PC-3 (cell line): ENCODE measurements at regions not wholly inside any gene's neighbourhood (a gene's known extent, or its start where the extent isn't known, plus 50 kb on each side); places are given as distances from the start of the nearest gene placed in this dataset.
"Not testable (repeated sequence)": the region's sequence is repeated elsewhere in the genome, so short reads cannot be mapped to it uniquely, and the experiment has no call there.

ENCODE experiments used
- ATAC-seq: fragments of 200-7000 bp; cut with Tn5 transposase; 2 replicates; pipeline ENCODE4 v1.9.1; 2020; ENCODE audit warnings: mild to moderate bottlenecking, moderate library complexity
- BruUV-seq: library from RNA; stranded (reverse); fragments of 400-500 nt; replicated peaks from 2 replicates; lab custom pipeline; 2021; lab: Mats Ljungman, UMichigan
- CTCF ChIA-PET: fragments of 300-600 bp; sonication (Branson Sonifier 250); formaldehyde crosslinking; loops from one replicate; lab custom pipeline; 2022; ENCODE audit warnings: antibody characterized with exemption; lab: Charles Lee
- POLR2A ChIA-PET: fragments of 300-600 bp; sonication (Branson Sonifier 250); formaldehyde crosslinking; loops from one replicate; lab custom pipeline; 2022; ENCODE audit warnings: antibody characterized with exemption; ENCODE audit not compliant: unreplicated experiment; lab: Charles Lee
- DNase-seq: peaks from one replicate; pipeline ENCODE4 v3.0.0-alpha.2; 2015
- H2AFZ ChIP-seq: fragments of 300-600 bp; sonication (generic); 2 replicates; pipeline ENCODE4 v1.6.0; 2016; ENCODE audit warnings: antibody characterized with exemption, low read length
- H3F3A ChIP-seq: fragments of 300-600 bp; sonication (generic); one replicate; pipeline ENCODE4 v1.6.0; 2017; ENCODE audit warnings: antibody characterized with exemption, low read length, control low read depth, mild to moderate bottlenecking; ENCODE audit not compliant: unreplicated experiment
- H3K27ac ChIP-seq: fragments of 300-600 bp; sonication (generic); 2 replicates; pipeline ENCODE4 v1.5.1; 2016; ENCODE audit warnings: mild to moderate bottlenecking, low read length
- H3K27me3 ChIP-seq: fragments of 300-600 bp; sonication (generic); 2 replicates; pipeline ENCODE4 v1.6.1; 2016; ENCODE audit warnings: low read length, mixed read lengths
- H3K36me3 ChIP-seq: fragments of 300-600 bp; sonication (generic); 2 replicates; pipeline ENCODE4 v1.6.1; 2016; ENCODE audit warnings: low read depth, mixed run types, low read length, mixed read lengths
- H3K4me1 ChIP-seq: fragments of 300-600 bp; sonication (generic); 2 replicates; pipeline ENCODE4 v1.5.1; 2016; ENCODE audit warnings: low read length; ENCODE audit not compliant: insufficient read depth
- H3K4me2 ChIP-seq: fragments of 300-600 bp; sonication (generic); 2 replicates; pipeline ENCODE4 v1.6.0; 2016; ENCODE audit warnings: low read length
- H3K4me3 ChIP-seq: fragments of 300-600 bp; sonication (generic); 2 replicates; pipeline ENCODE4 v1.5.1; 2016; ENCODE audit warnings: mild to moderate bottlenecking, low read length, mixed read lengths
- H3K79me2 ChIP-seq: fragments of 300-600 bp; sonication (generic); 2 replicates; pipeline ENCODE4 v1.6.1; 2017; ENCODE audit warnings: low read length, mixed read lengths
- H3K9ac ChIP-seq: fragments of 300-600 bp; sonication (generic); 2 replicates; pipeline ENCODE4 v1.6.0; 2016; ENCODE audit warnings: mild to moderate bottlenecking, low read length
- H3K9me2 ChIP-seq: fragments of 300-600 bp; sonication (generic); replicated peaks from 2 replicates; pipeline ENCODE4 v1.6.1; 2016; ENCODE audit warnings: mixed run types, low read length, mixed read lengths
- H3K9me3 ChIP-seq: fragments of 300-600 bp; sonication (generic); 2 replicates; pipeline ENCODE4 v1.6.1; 2016; ENCODE audit warnings: low read length, mixed read lengths
- H4K20me1 ChIP-seq: fragments of 300-600 bp; sonication (generic); 2 replicates; pipeline ENCODE4 v1.6.1; 2016; ENCODE audit warnings: low read length, mixed read lengths
- EZH2 ChIP-seq: fragments of 300-600 bp; sonication (generic); IDR thresholded peaks from one replicate; pipeline ENCODE4 v1.6.1; 2017; ENCODE audit warnings: antibody characterized with exemption, mild to moderate bottlenecking, low read length; ENCODE audit not compliant: unreplicated experiment
- EZH2phosphoT487 ChIP-seq: fragments of 300-600 bp; sonication (generic); IDR thresholded peaks from 2 replicates; pipeline ENCODE4 v1.6.1; 2018; ENCODE audit warnings: mild to moderate bottlenecking, antibody characterized with exemption, low read length, borderline replicate concordance
- intact Hi-C: fragments of 100-400 bp; cut with micrococcal nuclease; formaldehyde crosslinking; loops from 2 replicates; pipeline ENCODE4 v1.9.0; 2023
- TF ChIP-seq, protein P1 (sequence below): fragments of 300-600 bp; sonication (generic); conservative IDR thresholded peaks from 2 replicates; pipeline ENCODE4 v1.5.1; 2017; ENCODE audit warnings: antibody characterized with exemption, low read depth, mild to moderate bottlenecking, low read length

DNA sequence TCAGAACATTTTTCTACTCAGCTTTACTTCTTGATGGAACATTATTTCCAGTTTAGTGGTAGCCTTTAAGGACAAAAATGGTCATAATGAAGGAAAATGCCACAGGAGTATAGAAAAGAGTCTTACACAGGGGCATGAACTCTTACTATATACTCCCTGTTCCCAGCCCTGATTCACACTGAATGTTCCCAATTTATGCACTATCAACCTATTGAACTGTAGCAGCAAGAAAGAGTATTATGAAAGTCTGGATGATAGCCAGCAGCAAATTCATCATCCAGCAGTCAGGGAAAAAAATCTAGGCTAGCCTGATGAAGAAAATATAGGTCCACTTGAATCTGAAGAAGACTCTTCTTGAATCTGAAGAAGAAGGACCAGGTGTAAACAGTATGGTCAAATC lies 1170.3 kb upstream of the CHAC2 start:
- no peaks in the 10 kb centered on the region for H3F3A ChIP-seq
- H2AFZ ChIP-seq: no peak overlapping the region
- H3K27ac ChIP-seq: no peak overlapping the region
- no peaks in the 10 kb centered on the region for H3K27me3 ChIP-seq
- no peaks in the 10 kb centered on the region for H3K79me2 ChIP-seq
- no peaks in the 10 kb centered on the region for H3K36me3 ChIP-seq
- no TSS peak for BruUV-seq
- intact Hi-C loops: no loop called here
- H3K4me2 ChIP-seq: no peak overlapping the region
- H3K9ac ChIP-seq: no peak overlapping the region
- H4K20me1 ChIP-seq: no peaks in the 10 kb centered on the region
- no peaks in the 10 kb centered on the region for H3K9me2 ChIP-seq
- H3K9me3 ChIP-seq: no peaks in the 10 kb centered on the region
- ATAC-seq (no peak), DNase-seq (no peak)
- no peaks in the 10 kb centered on the region for H3K4me1 ChIP-seq
- H3K4me3 ChIP-seq: no peak overlapping the region
- CTCF ChIA-PET: no interaction called here
- POLR2A ChIA-PET: no interaction called here
- TF ChIP-seq, protein P1, sequence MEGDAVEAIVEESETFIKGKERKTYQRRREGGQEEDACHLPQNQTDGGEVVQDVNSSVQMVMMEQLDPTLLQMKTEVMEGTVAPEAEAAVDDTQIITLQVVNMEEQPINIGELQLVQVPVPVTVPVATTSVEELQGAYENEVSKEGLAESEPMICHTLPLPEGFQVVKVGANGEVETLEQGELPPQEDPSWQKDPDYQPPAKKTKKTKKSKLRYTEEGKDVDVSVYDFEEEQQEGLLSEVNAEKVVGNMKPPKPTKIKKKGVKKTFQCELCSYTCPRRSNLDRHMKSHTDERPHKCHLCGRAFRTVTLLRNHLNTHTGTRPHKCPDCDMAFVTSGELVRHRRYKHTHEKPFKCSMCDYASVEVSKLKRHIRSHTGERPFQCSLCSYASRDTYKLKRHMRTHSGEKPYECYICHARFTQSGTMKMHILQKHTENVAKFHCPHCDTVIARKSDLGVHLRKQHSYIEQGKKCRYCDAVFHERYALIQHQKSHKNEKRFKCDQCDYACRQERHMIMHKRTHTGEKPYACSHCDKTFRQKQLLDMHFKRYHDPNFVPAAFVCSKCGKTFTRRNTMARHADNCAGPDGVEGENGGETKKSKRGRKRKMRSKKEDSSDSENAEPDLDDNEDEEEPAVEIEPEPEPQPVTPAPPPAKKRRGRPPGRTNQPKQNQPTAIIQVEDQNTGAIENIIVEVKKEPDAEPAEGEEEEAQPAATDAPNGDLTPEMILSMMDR: no peak
- TF ChIP-seq EZH2: no peak
- no peak for TF ChIP-seq EZH2phosphoT487

DNA sequence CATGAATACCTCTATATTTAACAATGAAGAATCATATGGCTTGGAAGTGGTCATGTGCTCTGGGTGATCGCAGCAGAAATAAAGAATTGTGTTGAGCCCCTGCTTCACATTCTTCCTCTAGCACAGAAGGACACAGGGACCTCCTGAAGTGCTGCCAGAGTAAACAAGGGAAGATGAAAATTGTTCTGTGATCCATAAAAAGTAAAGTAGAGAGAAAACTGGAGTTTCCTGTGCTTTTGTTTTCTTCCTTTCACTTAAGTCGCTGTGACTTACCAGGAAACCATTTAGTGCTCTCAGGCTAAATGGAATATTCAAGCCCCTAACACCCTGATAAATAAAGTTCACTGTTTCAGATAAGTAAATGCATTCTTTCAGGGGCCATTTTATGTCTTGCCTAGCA lies 1173.6 kb upstream of the CHAC2 start:
- no peak for TF ChIP-seq EZH2
- TF ChIP-seq EZH2phosphoT487: no peak
- TF ChIP-seq, protein P1: no peak
- ChIA-PET POLR2A (no interaction called here), CTCF (no interaction called here)
- H2AFZ ChIP-seq: 0 out of 2 replicates have a peak overlapping the region, but pooled peaks have one; percentile 4
- no peaks in the 10 kb centered on the region for H3K36me3 ChIP-seq
- H3F3A ChIP-seq: no peaks in the 10 kb centered on the region
- H3K9me2 ChIP-seq: no peaks in the 10 kb centered on the region
- no peak overlapping the region for H3K9ac ChIP-seq
- no peak overlapping the region for H3K27ac ChIP-seq
- no TSS peak for BruUV-seq
- no peaks in the 10 kb centered on the region for H3K79me2 ChIP-seq
- ATAC-seq (no peak), DNase-seq (no peak)
- no peak overlapping the region for H3K4me2 ChIP-seq
- no peaks in the 10 kb centered on the region for H4K20me1 ChIP-seq
- H3K27me3 ChIP-seq: no peaks in the 10 kb centered on the region
- no peak overlapping the region for H3K4me3 ChIP-seq
- intact Hi-C loops: no loop called here
- H3K9me3 ChIP-seq: no peaks in the 10 kb centered on the region
- no peaks in the 10 kb centered on the region for H3K4me1 ChIP-seq

DNA sequence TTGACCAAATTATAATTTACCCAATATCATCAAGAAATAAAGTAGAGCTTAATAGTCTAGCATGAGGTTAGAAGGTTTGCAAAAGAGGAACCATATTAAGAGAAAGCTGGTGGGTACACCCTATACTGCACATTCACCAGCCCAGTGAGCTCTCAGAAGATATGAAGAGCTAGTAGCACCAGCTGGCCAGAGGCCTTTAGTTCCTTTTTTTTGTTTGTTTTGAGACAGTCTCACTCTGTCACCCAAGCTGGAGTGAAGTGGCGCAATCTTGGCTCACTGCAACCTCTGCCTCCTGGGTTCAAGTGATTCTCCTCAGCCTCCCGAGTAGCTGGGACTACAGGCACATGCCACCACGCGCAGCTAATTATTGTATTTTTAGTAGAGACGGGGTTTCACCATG lies 1183.5 kb upstream of the CHAC2 start:
- H3K4me3 ChIP-seq, H3K36me3 ChIP-seq, BruUV-seq, POLR2A ChIA-PET, H3K9me2 ChIP-seq, H2AFZ ChIP-seq, DNase-seq, H3K9ac ChIP-seq, intact Hi-C loops, ATAC-seq, H3K27ac ChIP-seq, H4K20me1 ChIP-seq, H3K4me1 ChIP-seq, H3K9me3 ChIP-seq, H3F3A ChIP-seq, CTCF ChIA-PET, H3K27me3 ChIP-seq, H3K4me2 ChIP-seq, H3K79me2 ChIP-seq: not testable (repeated sequence)
